NCI-H1436 treated with DMSO at 0.1 percent for 48 hours (cell line): ENCODE measurements at regions not wholly inside any gene's neighbourhood (a gene's known extent, or its start where the extent isn't known, plus 50 kb on each side); places are given as distances from the start of the nearest gene placed in this dataset.

Source experiments
- DNase-seq: peaks from one replicate; lab custom pipeline; 2025; lab: John Stamatoyannopoulos, UW

- no peak for DNase-seq
Measured at GRCh38 chr12:84807249-84807648, 105.3 kb downstream of the SLC6A15 start.

GRCh38 chr12:84805474-84805858, 107.1 kb downstream of the SLC6A15 start:
- DNase-seq = no peak

GRCh38 chr12:84804691-84805473, 107.7 kb downstream of the SLC6A15 start:
- DNase-seq = no peak

GRCh38 chr12:84803661-84804060, 108.9 kb downstream of the SLC6A15 start:
- no peak for DNase-seq

GRCh38 chr12:84802161-84802560, 110.4 kb downstream of the SLC6A15 start:
- no peak for DNase-seq

- DNase-seq = no peak
Measured at GRCh38 chr12:84793558-84794367, 118.8 kb downstream of the SLC6A15 start.

- no peak for DNase-seq
Measured at GRCh38 chr12:84791444-84791843, 121.2 kb downstream of the SLC6A15 start.

GRCh38 chr12:84789184-84789583, 123.4 kb downstream of the SLC6A15 start:
- DNase-seq = no peak

GRCh38 chr12:84787253-84787652, 125.3 kb downstream of the SLC6A15 start:
- no peak for DNase-seq

GRCh38 chr12:84786622-84787021, 126.0 kb downstream of the SLC6A15 start:
- no peak for DNase-seq

GRCh38 chr12:84785951-84786350, 126.6 kb downstream of the SLC6A15 start:
- no peak for DNase-seq

- no peak for DNase-seq
Measured at GRCh38 chr12:84785281-84785680, 127.3 kb downstream of the SLC6A15 start.

GRCh38 chr12:84779169-84779568, 133.4 kb downstream of the SLC6A15 start:
- no peak for DNase-seq

GRCh38 chr12:84772281-84772680, 140.3 kb downstream of the SLC6A15 start:
- DNase-seq = no peak

- DNase-seq = no peak
Measured at GRCh38 chr12:84767079-84767478, 145.5 kb downstream of the SLC6A15 start.

- DNase-seq = no peak
Measured at GRCh38 chr12:84766375-84766774, 146.2 kb downstream of the SLC6A15 start.

- no peak for DNase-seq
Measured at GRCh38 chr12:84764001-84764400, 148.6 kb downstream of the SLC6A15 start.

- no peak for DNase-seq
Measured at GRCh38 chr12:84763107-84763506, 149.5 kb downstream of the SLC6A15 start.

GRCh38 chr12:84760091-84760865, 152.3 kb downstream of the SLC6A15 start:
- DNase-seq = no peak

- no peak for DNase-seq
Measured at GRCh38 chr12:84757978-84758377, 154.6 kb downstream of the SLC6A15 start.

GRCh38 chr12:84756961-84757360, 155.6 kb downstream of the SLC6A15 start:
- no peak for DNase-seq

- DNase-seq = no peak
Measured at GRCh38 chr12:84745127-84745526, 167.5 kb downstream of the SLC6A15 start.

GRCh38 chr12:84741692-84742091, 170.9 kb downstream of the SLC6A15 start:
- no peak for DNase-seq
